PC-3 (cell line): ENCODE measurements at regions not wholly inside any gene's neighbourhood (a gene's known extent, or its start where the extent isn't known, plus 50 kb on each side); places are given as distances from the start of the nearest gene placed in this dataset.

Experiments used
- ATAC-seq: fragments of 200-7000 bp; cut with Tn5 transposase; 2 replicates; pipeline ENCODE4 v1.9.1; 2020; ENCODE audit warnings: mild to moderate bottlenecking, moderate library complexity
- BruUV-seq: library from RNA; stranded (reverse); fragments of 400-500 nt; replicated peaks from 2 replicates; lab custom pipeline; 2021; lab: Mats Ljungman, UMichigan
- CTCF ChIA-PET: fragments of 300-600 bp; sonication (Branson Sonifier 250); formaldehyde crosslinking; loops from one replicate; lab custom pipeline; 2022; ENCODE audit warnings: antibody characterized with exemption; lab: Charles Lee
- POLR2A ChIA-PET: fragments of 300-600 bp; sonication (Branson Sonifier 250); formaldehyde crosslinking; loops from one replicate; lab custom pipeline; 2022; ENCODE audit warnings: antibody characterized with exemption; ENCODE audit not compliant: unreplicated experiment; lab: Charles Lee
- DNase-seq: peaks from one replicate; pipeline ENCODE4 v3.0.0-alpha.2; 2015
- H2AFZ ChIP-seq: fragments of 300-600 bp; sonication (generic); 2 replicates; pipeline ENCODE4 v1.6.0; 2016; ENCODE audit warnings: antibody characterized with exemption, low read length
- H3F3A ChIP-seq: fragments of 300-600 bp; sonication (generic); one replicate; pipeline ENCODE4 v1.6.0; 2017; ENCODE audit warnings: antibody characterized with exemption, low read length, control low read depth, mild to moderate bottlenecking; ENCODE audit not compliant: unreplicated experiment
- H3K27ac ChIP-seq: fragments of 300-600 bp; sonication (generic); 2 replicates; pipeline ENCODE4 v1.5.1; 2016; ENCODE audit warnings: mild to moderate bottlenecking, low read length
- H3K27me3 ChIP-seq: fragments of 300-600 bp; sonication (generic); 2 replicates; pipeline ENCODE4 v1.6.1; 2016; ENCODE audit warnings: low read length, mixed read lengths
- H3K36me3 ChIP-seq: fragments of 300-600 bp; sonication (generic); 2 replicates; pipeline ENCODE4 v1.6.1; 2016; ENCODE audit warnings: low read depth, mixed run types, low read length, mixed read lengths
- H3K4me1 ChIP-seq: fragments of 300-600 bp; sonication (generic); 2 replicates; pipeline ENCODE4 v1.5.1; 2016; ENCODE audit warnings: low read length; ENCODE audit not compliant: insufficient read depth
- H3K4me2 ChIP-seq: fragments of 300-600 bp; sonication (generic); 2 replicates; pipeline ENCODE4 v1.6.0; 2016; ENCODE audit warnings: low read length
- H3K4me3 ChIP-seq: fragments of 300-600 bp; sonication (generic); 2 replicates; pipeline ENCODE4 v1.5.1; 2016; ENCODE audit warnings: mild to moderate bottlenecking, low read length, mixed read lengths
- H3K79me2 ChIP-seq: fragments of 300-600 bp; sonication (generic); 2 replicates; pipeline ENCODE4 v1.6.1; 2017; ENCODE audit warnings: low read length, mixed read lengths
- H3K9ac ChIP-seq: fragments of 300-600 bp; sonication (generic); 2 replicates; pipeline ENCODE4 v1.6.0; 2016; ENCODE audit warnings: mild to moderate bottlenecking, low read length
- H3K9me2 ChIP-seq: fragments of 300-600 bp; sonication (generic); replicated peaks from 2 replicates; pipeline ENCODE4 v1.6.1; 2016; ENCODE audit warnings: mixed run types, low read length, mixed read lengths
- H3K9me3 ChIP-seq: fragments of 300-600 bp; sonication (generic); 2 replicates; pipeline ENCODE4 v1.6.1; 2016; ENCODE audit warnings: low read length, mixed read lengths
- H4K20me1 ChIP-seq: fragments of 300-600 bp; sonication (generic); 2 replicates; pipeline ENCODE4 v1.6.1; 2016; ENCODE audit warnings: low read length, mixed read lengths
- EZH2 ChIP-seq: fragments of 300-600 bp; sonication (generic); IDR thresholded peaks from one replicate; pipeline ENCODE4 v1.6.1; 2017; ENCODE audit warnings: antibody characterized with exemption, mild to moderate bottlenecking, low read length; ENCODE audit not compliant: unreplicated experiment
- EZH2phosphoT487 ChIP-seq: fragments of 300-600 bp; sonication (generic); IDR thresholded peaks from 2 replicates; pipeline ENCODE4 v1.6.1; 2018; ENCODE audit warnings: mild to moderate bottlenecking, antibody characterized with exemption, low read length, borderline replicate concordance
- intact Hi-C: fragments of 100-400 bp; cut with micrococcal nuclease; formaldehyde crosslinking; loops from 2 replicates; pipeline ENCODE4 v1.9.0; 2023
- TF ChIP-seq, protein P1 (sequence below): fragments of 300-600 bp; sonication (generic); conservative IDR thresholded peaks from 2 replicates; pipeline ENCODE4 v1.5.1; 2017; ENCODE audit warnings: antibody characterized with exemption, low read depth, mild to moderate bottlenecking, low read length

- BruUV-seq: no TSS peak
- H3K4me2 ChIP-seq: no peak overlapping the region
- intact Hi-C loops: no loop called here
Measured at GRCh38 chr6:95439741-95440140, 137.6 kb upstream of the MANEA start.

GRCh38 chr6:95448208-95448607 is 129.1 kb upstream of the MANEA start:
- no peak overlapping the region for H3K4me3 ChIP-seq
- no peaks in the 10 kb centered on the region for H3K9me3 ChIP-seq
- H2AFZ ChIP-seq: no peak overlapping the region
- H3K9me2 ChIP-seq: no peaks in the 10 kb centered on the region
- no TSS peak for BruUV-seq
- no peaks in the 10 kb centered on the region for H3K36me3 ChIP-seq
- no peak overlapping the region for H3K27ac ChIP-seq
- no peaks in the 10 kb centered on the region for H3K79me2 ChIP-seq
- DNase-seq (no peak), ATAC-seq (no peak)
- H3F3A ChIP-seq: no peaks in the 10 kb centered on the region
- ChIA-PET POLR2A (no interaction called here), CTCF (no interaction called here)
- H3K4me1 ChIP-seq: no peaks in the 10 kb centered on the region
- intact Hi-C loops: no loop called here
- TF ChIP-seq EZH2 (no peak), EZH2phosphoT487 (no peak)
- TF ChIP-seq, protein P1, sequence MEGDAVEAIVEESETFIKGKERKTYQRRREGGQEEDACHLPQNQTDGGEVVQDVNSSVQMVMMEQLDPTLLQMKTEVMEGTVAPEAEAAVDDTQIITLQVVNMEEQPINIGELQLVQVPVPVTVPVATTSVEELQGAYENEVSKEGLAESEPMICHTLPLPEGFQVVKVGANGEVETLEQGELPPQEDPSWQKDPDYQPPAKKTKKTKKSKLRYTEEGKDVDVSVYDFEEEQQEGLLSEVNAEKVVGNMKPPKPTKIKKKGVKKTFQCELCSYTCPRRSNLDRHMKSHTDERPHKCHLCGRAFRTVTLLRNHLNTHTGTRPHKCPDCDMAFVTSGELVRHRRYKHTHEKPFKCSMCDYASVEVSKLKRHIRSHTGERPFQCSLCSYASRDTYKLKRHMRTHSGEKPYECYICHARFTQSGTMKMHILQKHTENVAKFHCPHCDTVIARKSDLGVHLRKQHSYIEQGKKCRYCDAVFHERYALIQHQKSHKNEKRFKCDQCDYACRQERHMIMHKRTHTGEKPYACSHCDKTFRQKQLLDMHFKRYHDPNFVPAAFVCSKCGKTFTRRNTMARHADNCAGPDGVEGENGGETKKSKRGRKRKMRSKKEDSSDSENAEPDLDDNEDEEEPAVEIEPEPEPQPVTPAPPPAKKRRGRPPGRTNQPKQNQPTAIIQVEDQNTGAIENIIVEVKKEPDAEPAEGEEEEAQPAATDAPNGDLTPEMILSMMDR: no peak
- H4K20me1 ChIP-seq: no peaks in the 10 kb centered on the region
- H3K4me2 ChIP-seq: no peak overlapping the region
- no peak overlapping the region for H3K9ac ChIP-seq
- no peaks in the 10 kb centered on the region for H3K27me3 ChIP-seq

More at GRCh38 chr6:95439741-95440140, 137.6 kb upstream of the MANEA start:
- Histone ChIP-seq H3K36me3 (no peaks in the 10 kb centered on the region), H3K9me2 (no peaks in the 10 kb centered on the region), H3F3A (no peaks in the 10 kb centered on the region), H3K4me3 (no peak overlapping the region), H3K9me3 (no peaks in the 10 kb centered on the region), H3K4me1 (no peaks in the 10 kb centered on the region), H2AFZ (no peak overlapping the region), H3K27ac (no peak overlapping the region), H4K20me1 (no peaks in the 10 kb centered on the region), H3K79me2 (no peaks in the 10 kb centered on the region), H3K27me3 (no peaks in the 10 kb centered on the region), H3K9ac (no peak overlapping the region)
- DNase-seq (no peak), ATAC-seq (no peak)
- ChIA-PET CTCF (no interaction called here), POLR2A (no interaction called here)
- TF ChIP-seq EZH2 (no peak), EZH2phosphoT487 (no peak)
- TF ChIP-seq, protein P1: no peak

DNA sequence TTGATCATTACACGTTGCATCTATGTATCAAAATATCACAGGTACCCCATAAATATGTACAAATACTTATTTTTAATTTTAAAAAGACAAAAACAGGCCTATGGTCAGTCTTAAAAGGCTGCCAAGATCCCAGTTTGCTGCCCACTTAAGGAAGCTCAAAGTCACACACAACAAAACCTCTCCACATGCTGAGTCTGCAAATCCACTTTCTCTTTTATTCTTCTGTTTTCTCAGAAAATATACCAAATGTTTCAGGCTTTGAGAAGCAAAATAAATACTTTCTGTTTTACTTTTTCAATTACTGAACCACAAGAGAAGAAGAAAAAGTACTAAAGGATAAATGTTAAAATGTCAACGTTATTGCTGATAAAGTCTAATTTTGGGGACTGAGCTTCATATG is 107.8 kb upstream of the MANEA start:
- BruUV-seq: no TSS peak
- Histone ChIP-seq H3K9ac (no peak overlapping the region), H4K20me1 (no peaks in the 10 kb centered on the region), H3K4me1 (no peaks in the 10 kb centered on the region), H3K9me2 (no peaks in the 10 kb centered on the region), H3K79me2 (no peaks in the 10 kb centered on the region), H3K27ac (no peak overlapping the region), H3K36me3 (no peaks in the 10 kb centered on the region), H3K4me3 (no peak overlapping the region), H3K27me3 (no peaks in the 10 kb centered on the region), H3K4me2 (no peak overlapping the region), H2AFZ (no peak overlapping the region), H3K9me3 (no peaks in the 10 kb centered on the region), H3F3A (no peaks in the 10 kb centered on the region)
- DNase-seq (no peak), ATAC-seq (no peak)
- ChIA-PET POLR2A (no interaction called here), CTCF (no interaction called here)
- intact Hi-C loops: no loop called here
- TF ChIP-seq EZH2 (no peak), EZH2phosphoT487 (no peak)
- TF ChIP-seq, protein P1: no peak
